NCI-H82 treated with DMSO at 0.1 percent for 48 hours (cell line): ENCODE measurements at regions not wholly inside any gene's neighbourhood (a gene's known extent, or its start where the extent isn't known, plus 50 kb on each side); places are given as distances from the start of the nearest gene placed in this dataset.
"Not testable (repeated sequence)": the region's sequence is repeated elsewhere in the genome, so short reads cannot be mapped to it uniquely, and the experiment has no call there.

Experiments
- DNase-seq: peaks from one replicate; lab custom pipeline; 2025; ENCODE audit not compliant: unreplicated experiment; lab: John Stamatoyannopoulos, UW

GRCh38 chr13:109983447-109983846, 197.1 kb upstream of the IRS2 start:
- no peak for DNase-seq

- DNase-seq: no peak
These were observed 194.6 kb upstream of the IRS2 start for GRCh38 chr13:109981000-109981399.

GRCh38 chr13:109979676-109980075, 193.3 kb upstream of the IRS2 start:
- not testable (repeated sequence) for DNase-seq

GRCh38 chr13:109979228-109979627, 192.8 kb upstream of the IRS2 start:
- no peak for DNase-seq

GRCh38 chr13:109977212-109977968, 191.0 kb upstream of the IRS2 start:
- no peak for DNase-seq

GRCh38 chr13:109976206-109976997, 190.0 kb upstream of the IRS2 start:
- DNase-seq: no peak

GRCh38 chr13:109974354-109974753, 188.0 kb upstream of the IRS2 start:
- DNase-seq: no peak

- DNase-seq: no peak
These were observed 186.9 kb upstream of the IRS2 start for GRCh38 chr13:109973279-109973678.

GRCh38 chr13:109971456-109972090, 185.2 kb upstream of the IRS2 start:
- no peak for DNase-seq

GRCh38 chr13:109971006-109971405, 184.6 kb upstream of the IRS2 start:
- DNase-seq: no peak

- DNase-seq: no peak
These were observed 182.6 kb upstream of the IRS2 start for GRCh38 chr13:109968876-109969577.

- no peak for DNase-seq
These were observed 177.7 kb upstream of the IRS2 start for GRCh38 chr13:109963960-109964563.

GRCh38 chr13:109963384-109963783, 177.0 kb upstream of the IRS2 start:
- no peak for DNase-seq

- DNase-seq: no peak
These were observed 173.5 kb upstream of the IRS2 start for GRCh38 chr13:109959903-109960302.

- no peak for DNase-seq
These were observed 171.5 kb upstream of the IRS2 start for GRCh38 chr13:109957875-109958274.

- DNase-seq: no peak
These were observed 169.2 kb upstream of the IRS2 start for GRCh38 chr13:109955598-109955997.

GRCh38 chr13:109954441-109954840, 168.1 kb upstream of the IRS2 start:
- no peak for DNase-seq

GRCh38 chr13:109951491-109951890, 165.1 kb upstream of the IRS2 start:
- DNase-seq: no peak

- no peak for DNase-seq
These were observed 163.0 kb upstream of the IRS2 start for GRCh38 chr13:109949397-109949796.

GRCh38 chr13:109947006-109947405, 160.6 kb upstream of the IRS2 start:
- DNase-seq: no peak
